ENCODE measurements at regions not wholly inside any gene's neighbourhood (a gene's known extent, or its start where the extent isn't known, plus 50 kb on each side); places are given as distances from the start of the nearest gene placed in this dataset.

DNA sequence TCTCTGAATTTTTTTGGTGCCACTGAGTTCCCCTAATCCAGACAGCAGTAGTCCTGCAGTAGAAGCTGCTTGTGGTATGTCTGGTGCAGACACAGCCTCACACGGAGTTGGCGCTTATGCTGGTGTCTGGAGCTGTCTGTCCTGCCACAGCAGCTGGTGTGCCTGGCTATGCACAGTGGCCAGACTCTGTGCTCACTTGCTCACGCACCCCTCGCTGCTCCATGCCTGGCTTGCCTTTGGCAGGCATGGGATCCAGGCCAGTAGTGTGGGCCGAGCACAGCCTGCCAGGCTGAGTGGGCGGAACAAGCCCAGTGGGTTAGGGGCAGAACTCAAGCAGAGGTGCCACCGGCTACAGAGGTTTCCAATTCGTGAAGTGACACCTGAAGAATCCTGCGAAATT lies 845.9 kb upstream of the PCDH9 start:
- H3K4me3 ChIP-seq (ENCODE audit: low read depth, low read length) = no peak overlapping the region
- TF ChIP-seq CTCF (IDR thresholded peaks at IDR 0.05; ENCODE audit: insufficient read depth, low read length, severe bottlenecking) = no peak
- DNase-seq (ENCODE audit: low read depth) (no peak), FAIRE-seq (no peak)
- no peaks in the 10 kb centered on the region for H3K27me3 ChIP-seq (ENCODE audit: control insufficient read depth, insufficient read depth, low read length)
- no peaks in the 10 kb centered on the region for H3K36me3 ChIP-seq (ENCODE audit: control insufficient read depth, insufficient read depth, low read length)

- no peak for FAIRE-seq
- Histone ChIP-seq H3K4me3 (ENCODE audit: low read depth, low read length) (no peak overlapping the region), H3K27me3 (ENCODE audit: control insufficient read depth, insufficient read depth, low read length) (no peaks in the 10 kb centered on the region), H3K36me3 (ENCODE audit: control insufficient read depth, insufficient read depth, low read length) (no peaks in the 10 kb centered on the region)
- no peak for DNase-seq (ENCODE audit: low read depth)
- no peak for TF ChIP-seq CTCF (IDR thresholded peaks at IDR 0.05; ENCODE audit: insufficient read depth, low read length, severe bottlenecking)
Measured at GRCh38 chr13:68066879-68067513, 836.9 kb upstream of the PCDH9 start.

DNA sequence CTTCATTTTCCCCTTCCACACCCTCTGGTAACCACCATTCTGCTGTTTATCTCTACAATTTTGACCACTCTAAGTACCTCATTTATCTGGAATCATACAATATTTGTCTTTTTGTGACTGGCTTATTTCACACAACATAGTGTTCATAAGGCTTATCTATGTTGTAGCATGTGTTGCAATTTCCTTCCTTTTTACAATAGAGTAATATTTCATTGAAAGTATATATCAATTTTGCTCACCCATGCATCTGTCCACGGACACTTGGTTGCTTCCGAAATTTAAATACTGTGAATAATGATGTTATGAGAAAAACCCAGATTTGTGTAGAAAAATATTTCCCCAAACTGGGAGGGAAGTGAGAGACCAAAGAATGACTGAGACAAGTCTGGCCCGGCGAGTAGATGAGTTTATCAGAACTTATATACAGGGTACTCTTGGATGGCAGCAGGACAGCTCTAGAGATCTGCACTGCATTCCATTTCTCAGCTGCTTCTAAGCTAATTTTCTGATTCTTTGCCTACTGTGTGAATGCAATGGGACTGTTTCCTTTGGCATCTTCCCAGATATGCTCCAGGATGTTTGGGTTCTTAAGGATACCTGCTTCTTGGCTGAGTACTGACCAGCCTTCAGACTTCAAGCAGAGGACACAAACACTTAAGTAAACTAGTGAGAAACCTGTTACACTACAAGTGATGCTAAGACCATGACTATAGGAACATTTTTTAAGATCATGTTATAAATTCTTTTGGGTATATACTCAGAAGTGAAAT lies 834.0 kb upstream of the PCDH9 start:
- no peak for FAIRE-seq
- H3K36me3 ChIP-seq (ENCODE audit: control insufficient read depth, insufficient read depth, low read length) = no peaks in the 10 kb centered on the region
- no peak for DNase-seq (ENCODE audit: low read depth)
- TF ChIP-seq CTCF (IDR thresholded peaks at IDR 0.05; ENCODE audit: insufficient read depth, low read length, severe bottlenecking) = no peak
- H3K27me3 ChIP-seq (ENCODE audit: control insufficient read depth, insufficient read depth, low read length) = no peaks in the 10 kb centered on the region
- no peak overlapping the region for H3K4me3 ChIP-seq (ENCODE audit: low read depth, low read length)

DNA sequence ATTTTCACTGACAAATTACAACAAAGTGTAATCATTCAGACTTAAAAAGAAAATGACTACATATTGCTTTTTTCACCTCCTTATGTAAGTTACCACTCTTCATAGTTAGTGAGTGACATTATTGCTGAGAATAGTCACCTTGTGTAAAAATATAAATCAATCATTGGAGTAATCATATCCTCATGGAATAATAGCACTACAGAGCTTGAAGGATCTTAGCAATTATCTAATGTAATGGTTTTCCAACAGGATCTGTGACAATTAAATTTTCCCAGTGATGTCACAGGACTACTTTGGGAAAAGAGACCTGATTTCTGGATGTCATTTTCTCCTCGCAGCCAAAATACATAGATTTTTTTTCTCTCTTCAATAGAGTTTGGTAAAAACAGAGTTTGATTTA lies 833.0 kb upstream of the PCDH9 start:
- no peaks in the 10 kb centered on the region for H3K27me3 ChIP-seq (ENCODE audit: control insufficient read depth, insufficient read depth, low read length)
- no peak overlapping the region for H3K4me3 ChIP-seq (ENCODE audit: low read depth, low read length)
- no peak for TF ChIP-seq CTCF (IDR thresholded peaks at IDR 0.05; ENCODE audit: insufficient read depth, low read length, severe bottlenecking)
- DNase-seq (ENCODE audit: low read depth) (no peak), FAIRE-seq (no peak)
- no peaks in the 10 kb centered on the region for H3K36me3 ChIP-seq (ENCODE audit: control insufficient read depth, insufficient read depth, low read length)

- peak; percentile 19 for DNase-seq (ENCODE audit: low read depth)
- no peak for TF ChIP-seq CTCF (IDR thresholded peaks at IDR 0.05; ENCODE audit: insufficient read depth, low read length, severe bottlenecking)
- Histone ChIP-seq H3K27me3 (ENCODE audit: control insufficient read depth, insufficient read depth, low read length) (no peaks in the 10 kb centered on the region), H3K4me3 (ENCODE audit: low read depth, low read length) (no peak overlapping the region), H3K36me3 (ENCODE audit: control insufficient read depth, insufficient read depth, low read length) (no peaks in the 10 kb centered on the region)
- FAIRE-seq = no peak
Measured at GRCh38 chr13:68057836-68058235, 827.7 kb upstream of the PCDH9 start.
